Hepatocyte (in vitro differentiated cells): ENCODE measurements at regions not wholly inside any gene's neighbourhood (a gene's known extent, or its start where the extent isn't known, plus 50 kb on each side); places are given as distances from the start of the nearest gene placed in this dataset.

Source experiments
- EZH2 ChIP-seq: fragments of 200-600 bp; sonication (generic); IDR thresholded peaks from 2 replicates; pipeline ENCODE4 v1.6.1; 2016; ENCODE audit warnings: antibody characterized with exemption, mild to moderate bottlenecking, borderline replicate concordance
- TF ChIP-seq, protein P1 (sequence below): fragments of 200-600 bp; sonication (generic); IDR thresholded peaks from 2 replicates; pipeline ENCODE4 v1.5.1; 2016; ENCODE audit warnings: antibody characterized with exemption, mild to moderate bottlenecking; ENCODE audit not compliant: poor library complexity

DNA sequence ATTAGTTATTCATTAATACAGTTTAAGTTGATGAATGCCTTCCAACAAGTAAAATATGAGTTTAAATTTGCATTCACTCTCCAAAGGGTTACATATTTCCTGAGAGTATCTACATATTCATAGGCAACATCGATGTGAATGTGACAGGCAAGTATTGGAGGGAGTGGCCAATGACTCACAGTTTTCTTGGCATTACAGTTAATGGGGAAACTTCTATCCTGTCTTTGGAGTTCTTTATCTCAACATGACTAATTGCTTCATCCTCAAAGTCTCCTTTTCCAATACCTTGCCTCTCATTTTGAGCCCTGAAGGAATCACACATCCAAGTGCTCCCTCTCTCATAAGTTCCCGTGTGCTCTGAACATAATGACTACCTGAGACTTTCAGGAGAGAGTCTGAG, 439.7 kb upstream of the FRG2C start:
- TF ChIP-seq, protein P1, sequence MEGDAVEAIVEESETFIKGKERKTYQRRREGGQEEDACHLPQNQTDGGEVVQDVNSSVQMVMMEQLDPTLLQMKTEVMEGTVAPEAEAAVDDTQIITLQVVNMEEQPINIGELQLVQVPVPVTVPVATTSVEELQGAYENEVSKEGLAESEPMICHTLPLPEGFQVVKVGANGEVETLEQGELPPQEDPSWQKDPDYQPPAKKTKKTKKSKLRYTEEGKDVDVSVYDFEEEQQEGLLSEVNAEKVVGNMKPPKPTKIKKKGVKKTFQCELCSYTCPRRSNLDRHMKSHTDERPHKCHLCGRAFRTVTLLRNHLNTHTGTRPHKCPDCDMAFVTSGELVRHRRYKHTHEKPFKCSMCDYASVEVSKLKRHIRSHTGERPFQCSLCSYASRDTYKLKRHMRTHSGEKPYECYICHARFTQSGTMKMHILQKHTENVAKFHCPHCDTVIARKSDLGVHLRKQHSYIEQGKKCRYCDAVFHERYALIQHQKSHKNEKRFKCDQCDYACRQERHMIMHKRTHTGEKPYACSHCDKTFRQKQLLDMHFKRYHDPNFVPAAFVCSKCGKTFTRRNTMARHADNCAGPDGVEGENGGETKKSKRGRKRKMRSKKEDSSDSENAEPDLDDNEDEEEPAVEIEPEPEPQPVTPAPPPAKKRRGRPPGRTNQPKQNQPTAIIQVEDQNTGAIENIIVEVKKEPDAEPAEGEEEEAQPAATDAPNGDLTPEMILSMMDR = no peak
- no peak for TF ChIP-seq EZH2
